Astrocyte (in vitro differentiated cells and primary cell): ENCODE measurements at regions not wholly inside any gene's neighbourhood (a gene's known extent, or its start where the extent isn't known, plus 50 kb on each side); places are given as distances from the start of the nearest gene placed in this dataset.

Source experiments
- DNase-seq: peaks from one replicate; pipeline ENCODE4 v3.0.0-alpha.2; 2010; ENCODE audit warnings: low read depth
- FAIRE-seq: peaks from 2 replicates; lab custom pipeline; 2011; peaks lifted over from hg19 to GRCh38; lab: Jason Lieb, UNC
- H2AFZ ChIP-seq: 2 replicates; pipeline ENCODE4 v1.6.0; 2012; ENCODE audit warnings: low read depth, low read length, inconsistent platforms
- H3K27ac ChIP-seq: 2 replicates; pipeline ENCODE4 v1.5.1; 2011; ENCODE audit warnings: low read depth, low read length, inconsistent platforms
- H3K27me3 ChIP-seq: 2 replicates; pipeline ENCODE4 v1.6.0; 2011; ENCODE audit warnings: low read length, inconsistent platforms; ENCODE audit not compliant: insufficient read depth
- H3K36me3 ChIP-seq: 2 replicates; pipeline ENCODE4 v1.5.1; 2011; ENCODE audit warnings: low read length, inconsistent platforms; ENCODE audit not compliant: insufficient read depth
- H3K4me1 ChIP-seq: 2 replicates; pipeline ENCODE4 v1.5.1; 2011; ENCODE audit warnings: low read length, inconsistent platforms; ENCODE audit not compliant: insufficient read depth
- H3K4me2 ChIP-seq: 2 replicates; pipeline ENCODE4 v1.6.0; 2012; ENCODE audit warnings: low read length, inconsistent platforms
- H3K4me3 ChIP-seq: 2 replicates; pipeline ENCODE4 v1.5.1; 2011; ENCODE audit warnings: low read depth, mild to moderate bottlenecking, low read length, inconsistent platforms; ENCODE audit not compliant: insufficient read depth
- H3K79me2 ChIP-seq: 2 replicates; pipeline ENCODE4 v1.6.0; 2012; ENCODE audit warnings: mild to moderate bottlenecking, low read length, inconsistent platforms; ENCODE audit not compliant: insufficient read depth
- H3K9ac ChIP-seq: 2 replicates; pipeline ENCODE4 v1.6.0; 2012; ENCODE audit warnings: mild to moderate bottlenecking, low read length, inconsistent platforms
- H3K9me3 ChIP-seq: 2 replicates; pipeline ENCODE4 v1.5.1; 2012; ENCODE audit warnings: low read depth, mild to moderate bottlenecking, low read length, inconsistent platforms; ENCODE audit not compliant: insufficient read depth
- H4K20me1 ChIP-seq: 2 replicates; pipeline ENCODE4 v1.6.0; 2012; ENCODE audit warnings: low read length, inconsistent platforms; ENCODE audit not compliant: insufficient read depth
- H3K27ac Mint-ChIP-seq: one replicate; pipeline ENCODE4 v1.8.0; 2021; ENCODE audit warnings: mild to moderate bottlenecking, mixed read lengths; ENCODE audit not compliant: unreplicated experiment
- H3K27me3 Mint-ChIP-seq: one replicate; pipeline ENCODE4 v1.8.0; 2021; ENCODE audit warnings: low read depth, mixed read lengths; ENCODE audit not compliant: unreplicated experiment
- H3K36me3 Mint-ChIP-seq: one replicate; pipeline ENCODE4 v1.8.0; 2021; ENCODE audit warnings: low read depth, mixed read lengths; ENCODE audit not compliant: unreplicated experiment
- H3K4me1 Mint-ChIP-seq: one replicate; pipeline ENCODE4 v1.8.0; 2021; ENCODE audit warnings: low read depth, mixed read lengths; ENCODE audit not compliant: unreplicated experiment
- H3K4me3 Mint-ChIP-seq: one replicate; pipeline ENCODE4 v1.8.0; 2021; ENCODE audit warnings: mild to moderate bottlenecking, moderate library complexity, mixed read lengths; ENCODE audit not compliant: unreplicated experiment
- H3K9me3 Mint-ChIP-seq: one replicate; pipeline ENCODE4 v1.8.0; 2021; ENCODE audit warnings: mild to moderate bottlenecking, mixed read lengths; ENCODE audit not compliant: unreplicated experiment
- CTCF ChIP-seq: IDR thresholded peaks from 2 replicates; pipeline ENCODE4 v1.5.1; 2011; ENCODE audit warnings: low read depth, mild to moderate bottlenecking, inconsistent platforms, low read length, moderate library complexity; ENCODE audit not compliant: insufficient read depth
- EZH2 ChIP-seq: IDR thresholded peaks from 2 replicates; pipeline ENCODE4 v1.6.1; 2012; ENCODE audit warnings: mild to moderate bottlenecking, low read length, inconsistent platforms; ENCODE audit not compliant: insufficient read depth

DNA sequence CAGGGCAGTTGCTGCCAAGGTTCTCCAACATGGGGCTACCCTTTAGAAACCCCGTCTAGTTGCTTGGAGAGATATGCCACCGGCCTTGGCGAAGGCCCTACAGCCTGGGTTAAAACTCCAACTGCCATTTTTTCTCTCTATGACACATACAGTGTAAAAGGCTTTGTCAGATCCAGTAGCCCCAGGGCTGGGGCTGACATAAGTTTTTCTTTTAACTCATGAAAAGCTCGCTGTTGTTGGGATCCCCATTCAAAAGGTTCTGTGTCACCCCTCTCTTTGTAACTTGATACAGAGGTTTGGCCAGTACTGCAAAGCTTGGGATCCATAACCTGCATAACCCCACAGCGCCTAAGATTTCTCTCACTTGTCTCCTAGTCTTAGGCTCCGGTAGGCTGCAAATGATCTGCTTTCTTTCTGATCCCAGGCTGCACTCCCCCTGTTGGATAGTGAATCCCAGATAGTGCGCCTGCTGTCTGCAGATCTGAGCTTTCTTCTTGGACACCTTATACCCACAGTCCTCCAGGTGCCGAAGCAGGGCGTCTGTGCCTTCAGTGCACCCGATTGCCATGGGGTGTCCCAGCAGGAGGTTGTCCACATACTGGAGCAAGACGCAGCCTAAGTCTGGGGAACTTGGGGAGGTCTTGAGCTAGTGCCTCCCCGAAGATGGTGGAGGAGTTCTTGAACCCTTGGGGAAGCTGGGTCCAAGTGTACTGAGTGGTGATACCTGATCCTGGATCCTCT is 406.2 kb downstream of the TGFB2 start:
- H3K4me2 ChIP-seq, result no peak overlapping the region
- Mint-ChIP-seq H3K9me3 (peaks cover 24% of the 10 kb centered on the region), H3K27me3 (no peaks in the 10 kb centered on the region), H3K4me1 (peaks cover 3% of the 10 kb centered on the region), H3K27ac (no peak overlapping the region), H3K36me3 (no peaks in the 10 kb centered on the region), H3K4me3 (no peak overlapping the region)
- H3K9ac ChIP-seq, result no peak overlapping the region
- no peaks in the 10 kb centered on the region for H3K36me3 ChIP-seq
- H4K20me1 ChIP-seq, result no peaks in the 10 kb centered on the region
- H3K9me3 ChIP-seq, result no peaks in the 10 kb centered on the region
- no peak for TF ChIP-seq CTCF
- TF ChIP-seq EZH2, result no peak
- no peaks in the 10 kb centered on the region for H3K79me2 ChIP-seq
- FAIRE-seq (no peak), DNase-seq (no peak)
- no peaks in the 10 kb centered on the region for H3K4me1 ChIP-seq
- H3K4me3 ChIP-seq, result no peak overlapping the region
- no peak overlapping the region for H3K27ac ChIP-seq
- H2AFZ ChIP-seq, result no peak overlapping the region
- no peaks in the 10 kb centered on the region for H3K27me3 ChIP-seq

DNA sequence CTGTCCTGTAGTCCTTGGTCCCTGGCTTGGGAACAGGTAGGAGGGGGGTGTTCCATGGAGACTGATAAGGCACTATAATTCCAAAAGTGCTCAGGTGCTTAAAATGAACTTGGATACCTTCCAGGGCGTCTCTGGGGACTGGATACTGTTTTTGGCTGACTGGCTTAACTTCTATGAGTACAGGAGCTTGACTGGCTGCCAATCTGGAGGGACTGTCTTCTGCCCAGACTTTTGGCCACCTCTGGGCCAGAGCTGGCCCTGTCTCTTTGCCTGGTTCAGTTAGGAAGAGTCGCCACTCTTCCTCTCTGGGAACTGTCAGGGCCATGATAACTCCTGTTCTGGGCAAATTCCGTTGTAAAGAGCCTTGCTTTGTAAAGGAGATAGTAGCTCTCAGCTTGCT is 407.0 kb downstream of the TGFB2 start:
- DNase-seq (no peak), FAIRE-seq (no peak)
- no peaks in the 10 kb centered on the region for H3K79me2 ChIP-seq
- no peak overlapping the region for H3K27ac Mint-ChIP-seq
- H3K4me3 Mint-ChIP-seq, result no peak overlapping the region
- H3K4me1 ChIP-seq, result no peaks in the 10 kb centered on the region
- H3K9me3 ChIP-seq, result no peaks in the 10 kb centered on the region
- no peak overlapping the region for H2AFZ ChIP-seq
- H3K36me3 Mint-ChIP-seq, result no peaks in the 10 kb centered on the region
- no peak overlapping the region for H3K27ac ChIP-seq
- no peaks in the 10 kb centered on the region for H3K27me3 ChIP-seq
- no peak for TF ChIP-seq CTCF
- no peak for TF ChIP-seq EZH2
- no peak overlapping the region for H3K9ac ChIP-seq
- H3K4me3 ChIP-seq, result no peak overlapping the region
- no peaks in the 10 kb centered on the region for H3K27me3 Mint-ChIP-seq
- no peak overlapping the region for H3K4me2 ChIP-seq
- H3K36me3 ChIP-seq, result no peaks in the 10 kb centered on the region
- H3K9me3 Mint-ChIP-seq, result peaks cover 22% of the 10 kb centered on the region
- no peaks in the 10 kb centered on the region for H4K20me1 ChIP-seq
- H3K4me1 Mint-ChIP-seq, result peaks cover 3% of the 10 kb centered on the region

GRCh38 chr1:218754477-218754876 is 409.3 kb downstream of the TGFB2 start:
- Histone ChIP-seq H3K4me3 (no peak overlapping the region), H3K4me1 (no peaks in the 10 kb centered on the region), H3K27me3 (no peaks in the 10 kb centered on the region), H3K79me2 (no peaks in the 10 kb centered on the region), H3K4me2 (no peak overlapping the region), H3K9me3 (no peaks in the 10 kb centered on the region), H4K20me1 (no peaks in the 10 kb centered on the region), H3K9ac (no peak overlapping the region), H2AFZ (no peak overlapping the region), H3K27ac (no peak overlapping the region), H3K36me3 (no peaks in the 10 kb centered on the region)
- Mint-ChIP-seq H3K9me3 (peaks cover 15% of the 10 kb centered on the region), H3K36me3 (no peaks in the 10 kb centered on the region), H3K27me3 (no peaks in the 10 kb centered on the region), H3K4me1 (peaks cover 5% of the 10 kb centered on the region), H3K27ac (no peak overlapping the region), H3K4me3 (no peak overlapping the region)
- TF ChIP-seq CTCF (no peak), EZH2 (no peak)
- DNase-seq (no peak), FAIRE-seq (no peak)
